ENCODE measurements at regions not wholly inside any gene's neighbourhood (a gene's known extent, or its start where the extent isn't known, plus 50 kb on each side); places are given as distances from the start of the nearest gene placed in this dataset.

DNA sequence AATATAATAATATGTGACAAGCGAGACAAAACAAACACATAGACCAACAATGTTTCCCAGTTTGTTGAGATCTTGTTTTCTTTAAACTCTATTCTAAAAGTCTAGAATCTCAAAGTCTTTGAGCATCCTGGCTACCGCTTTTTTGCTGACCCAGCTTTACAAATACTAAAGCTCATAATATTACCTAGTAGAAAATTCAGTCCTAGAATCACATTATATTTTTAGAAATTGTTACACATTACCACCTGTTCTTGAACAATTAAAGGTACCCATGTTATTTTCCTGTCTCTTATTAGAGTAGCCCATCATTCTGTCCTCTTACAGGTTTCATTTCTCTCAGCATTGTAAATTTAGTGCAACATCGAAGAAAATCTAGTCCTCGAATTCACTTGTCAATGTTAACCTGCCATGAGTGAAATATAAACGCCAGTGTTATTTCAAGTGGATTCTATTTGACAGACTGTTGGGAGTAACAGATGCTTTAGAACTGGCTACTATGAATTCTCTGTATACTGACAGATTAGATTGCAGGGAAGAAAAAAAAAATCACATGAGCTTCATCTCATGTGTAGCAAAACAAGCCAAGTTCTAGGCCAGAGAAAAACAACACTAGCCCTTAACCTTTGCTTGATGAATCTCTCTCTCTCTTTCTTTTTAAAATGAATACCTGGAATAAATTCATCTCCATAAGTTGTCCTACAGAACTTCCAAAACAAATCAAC lies 851.2 kb upstream of the ADAMTS5 start:
- DNase-seq (ENCODE audit: low spot score) = no peak

GRCh38 chr21:27817074-27817473 lies 850.2 kb upstream of the ADAMTS5 start:
- DNase-seq (ENCODE audit: low spot score) = no peak

- no peak for DNase-seq (ENCODE audit: low spot score)
These were observed 849.4 kb upstream of the ADAMTS5 start for GRCh38 chr21:27816301-27816700.

- no peak for DNase-seq (ENCODE audit: low spot score)
These were observed 847.3 kb upstream of the ADAMTS5 start for GRCh38 chr21:27814226-27814625.

GRCh38 chr21:27813750-27814149 lies 846.9 kb upstream of the ADAMTS5 start:
- DNase-seq (ENCODE audit: low spot score) = no peak

DNA sequence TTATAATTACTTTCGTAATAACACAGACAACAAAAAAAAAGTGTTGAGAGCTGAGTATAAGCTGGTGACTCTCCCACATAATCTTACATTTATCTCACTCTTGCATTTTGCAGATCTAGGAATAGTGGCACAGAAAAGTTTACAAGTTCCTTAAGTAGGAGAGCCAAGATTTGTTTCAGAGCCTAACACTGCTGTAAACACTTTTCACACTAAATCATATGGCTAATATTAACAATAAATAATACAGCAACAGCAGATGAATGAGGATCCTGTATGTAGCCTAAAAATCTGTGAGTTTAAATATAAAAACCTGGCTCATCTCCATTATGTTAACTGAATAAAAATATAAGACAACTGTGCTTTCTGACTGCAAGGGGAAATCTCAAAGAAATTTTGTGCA lies 846.5 kb upstream of the ADAMTS5 start:
- DNase-seq (ENCODE audit: low spot score) = no peak

- no peak for DNase-seq (ENCODE audit: low spot score)
These were observed 845.4 kb upstream of the ADAMTS5 start for GRCh38 chr21:27812279-27812678.

DNA sequence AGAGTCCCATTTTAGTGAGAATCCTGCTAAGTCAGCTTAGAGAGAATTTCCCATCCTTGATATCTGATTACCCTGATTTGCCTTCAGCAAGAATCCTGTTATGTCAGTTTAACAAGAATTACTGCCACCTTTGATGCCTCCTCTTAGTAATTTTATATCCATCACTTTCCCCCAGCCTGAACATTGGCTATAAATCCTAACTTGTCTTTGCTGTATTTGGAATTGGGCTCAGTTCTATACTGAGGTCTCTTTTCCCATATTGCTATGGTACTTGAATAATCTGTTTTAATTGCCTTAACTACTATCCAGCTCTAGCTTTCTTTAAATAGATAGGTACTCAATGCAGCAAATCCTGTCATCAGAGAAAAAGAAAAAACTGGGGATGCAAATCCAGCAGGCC lies 842.0 kb upstream of the ADAMTS5 start:
- no peak for DNase-seq (ENCODE audit: low spot score)

DNA sequence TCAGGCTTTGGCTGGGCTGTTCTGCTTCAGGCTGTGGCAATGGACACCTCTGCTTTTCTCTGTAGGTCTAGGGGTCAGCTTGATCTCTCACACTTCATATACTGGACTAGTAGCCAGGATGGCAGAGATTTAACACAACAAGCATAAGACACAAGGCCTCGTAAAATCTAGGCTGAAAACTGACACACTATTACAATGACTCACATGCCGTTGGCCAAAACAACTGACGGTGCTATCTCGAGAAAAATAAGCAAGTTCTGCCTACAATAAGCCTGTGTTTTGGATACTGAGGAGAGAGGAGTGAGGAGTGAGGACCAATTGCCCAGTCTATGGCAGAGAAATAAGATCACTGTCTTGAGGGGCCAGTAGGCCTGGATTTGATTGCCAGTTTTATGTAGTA lies 840.7 kb upstream of the ADAMTS5 start:
- DNase-seq (ENCODE audit: low spot score) = no peak

DNA sequence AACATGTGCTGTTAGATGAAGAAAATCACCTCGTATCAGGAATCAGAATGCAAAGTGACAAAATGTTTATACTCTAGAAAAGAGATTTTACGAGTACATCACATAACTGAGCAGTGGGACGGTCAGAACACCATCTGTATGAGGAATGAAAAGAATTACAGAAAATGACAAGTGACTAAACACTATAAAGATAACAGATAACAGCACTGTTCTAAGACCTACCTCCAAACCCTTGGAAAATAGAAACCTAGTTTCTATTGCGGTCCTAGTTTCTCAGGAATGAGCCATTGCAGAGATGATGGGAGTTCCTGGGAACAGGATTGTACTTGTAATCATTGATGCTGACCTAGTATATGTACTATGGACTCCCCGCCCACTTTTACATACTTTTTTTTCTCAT lies 839.4 kb upstream of the ADAMTS5 start:
- DNase-seq (ENCODE audit: low spot score) = no peak

GRCh38 chr21:27805696-27806095 lies 838.8 kb upstream of the ADAMTS5 start:
- DNase-seq (ENCODE audit: low spot score) = no peak

DNA sequence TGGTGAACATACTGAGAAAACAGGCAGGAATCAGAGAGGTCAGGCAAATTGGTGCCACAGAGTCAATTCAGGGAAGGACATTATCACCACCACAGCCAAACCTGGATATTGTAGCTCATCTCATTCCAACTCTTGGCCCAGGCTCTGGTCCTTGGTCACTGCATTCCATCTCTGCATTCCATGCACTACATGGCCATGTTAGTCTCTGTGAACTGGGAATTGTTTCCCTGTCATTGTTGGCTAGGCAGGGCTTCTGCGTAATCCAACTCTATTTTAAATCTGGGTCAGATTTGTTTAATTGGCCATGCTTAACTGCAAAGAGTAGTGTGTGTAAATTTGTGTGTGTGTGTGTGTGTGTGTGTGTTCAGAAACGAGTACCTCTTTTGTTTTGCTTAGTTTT lies 837.6 kb upstream of the ADAMTS5 start:
- no peak for DNase-seq (ENCODE audit: low spot score)

GRCh38 chr21:27803571-27803970 lies 836.7 kb upstream of the ADAMTS5 start:
- no peak for DNase-seq (ENCODE audit: low spot score)

DNA sequence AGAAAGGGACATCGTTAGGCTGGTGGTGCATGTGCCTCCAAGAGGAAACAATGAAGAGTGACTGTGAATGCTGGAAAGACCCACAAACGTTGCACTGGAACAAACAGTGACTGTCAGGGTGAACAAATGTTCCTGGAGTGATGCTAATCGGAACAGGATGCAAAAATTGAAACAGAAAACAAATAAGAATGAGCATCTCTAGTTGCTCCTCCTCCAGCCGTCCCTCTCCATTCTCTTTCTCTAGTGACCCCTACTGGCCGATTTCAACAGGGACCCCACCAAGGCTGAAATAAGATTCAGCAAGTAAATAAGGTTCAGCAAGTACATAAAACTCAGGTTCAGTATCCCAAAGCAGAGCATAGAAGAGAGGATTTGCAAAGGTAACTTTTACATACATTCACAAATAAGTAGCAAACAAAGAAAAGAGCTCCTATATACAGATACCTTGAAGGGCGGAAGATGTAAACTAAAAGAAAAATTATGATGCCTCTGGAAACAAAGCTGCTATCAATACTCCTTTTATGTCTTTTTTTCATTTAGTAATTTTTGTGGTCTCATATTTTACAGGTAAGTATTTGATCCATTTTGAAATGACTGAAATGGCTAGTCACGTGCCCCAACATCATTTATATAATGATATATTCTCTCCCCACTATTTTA lies 836.1 kb upstream of the ADAMTS5 start:
- no peak for DNase-seq (ENCODE audit: low spot score)

DNA sequence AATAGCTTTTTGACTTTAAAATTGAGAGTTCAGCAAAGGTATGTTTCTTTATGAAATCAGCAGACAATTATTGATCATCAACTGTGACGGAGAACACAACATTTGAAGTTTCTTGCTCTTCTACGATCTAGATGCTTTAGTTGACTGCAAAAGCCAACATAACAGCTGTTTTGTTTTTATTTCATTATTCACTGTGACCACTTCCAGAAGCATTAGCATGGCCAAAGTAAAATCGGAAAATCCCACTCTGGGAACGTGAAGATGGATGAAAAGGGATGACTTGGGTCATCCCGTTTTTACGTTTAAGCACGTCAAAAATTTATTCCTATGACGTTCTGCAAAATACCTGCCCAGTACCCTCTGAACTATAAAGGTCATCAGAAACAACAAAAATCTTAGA lies 833.0 kb upstream of the ADAMTS5 start:
- DNase-seq (ENCODE audit: low spot score) = no peak

- no peak for DNase-seq (ENCODE audit: low spot score)
These were observed 829.2 kb upstream of the ADAMTS5 start for GRCh38 chr21:27796106-27796505.

DNA sequence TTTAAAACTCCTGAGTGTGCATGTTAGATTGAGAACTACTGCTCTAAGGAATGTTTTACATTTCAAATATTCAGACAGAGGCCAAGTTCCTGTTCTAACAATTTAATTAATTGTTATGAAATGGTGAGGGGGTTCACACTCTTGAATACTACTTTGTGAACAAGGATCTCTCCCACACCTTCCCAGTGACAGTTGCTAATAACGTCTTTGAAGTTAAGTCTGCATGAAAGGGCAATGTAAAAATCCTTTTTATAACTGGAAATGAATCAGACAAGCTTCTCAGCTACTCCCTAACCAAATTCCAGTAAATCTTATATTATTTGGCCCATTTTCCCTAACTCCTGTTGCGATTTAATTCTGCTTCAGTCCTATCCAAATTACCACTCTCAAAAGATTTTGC lies 828.5 kb upstream of the ADAMTS5 start:
- no peak for DNase-seq (ENCODE audit: low spot score)

DNA sequence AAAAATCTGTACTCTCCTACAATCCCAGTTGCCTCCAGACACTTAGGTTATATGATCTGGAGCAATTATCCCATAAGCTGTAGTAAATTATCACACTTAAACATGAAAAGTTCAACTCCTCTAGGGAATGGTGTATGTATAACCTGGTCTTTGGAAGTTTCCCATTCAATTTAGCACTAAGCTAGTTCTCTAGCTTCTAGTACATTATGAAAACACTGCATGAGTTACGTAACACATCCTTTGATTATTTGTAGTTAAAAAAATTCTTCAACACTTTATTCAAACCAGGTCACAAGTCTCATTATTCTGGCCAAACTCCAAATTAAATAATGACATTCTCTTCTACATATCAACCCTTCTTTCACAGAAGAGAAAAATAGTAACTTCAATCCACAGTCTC lies 827.0 kb upstream of the ADAMTS5 start:
- no peak for DNase-seq (ENCODE audit: low spot score)

- DNase-seq (ENCODE audit: low spot score) = no peak
These were observed 820.2 kb upstream of the ADAMTS5 start for GRCh38 chr21:27787046-27787445.

GRCh38 chr21:27779606-27780005 lies 812.7 kb upstream of the ADAMTS5 start:
- no peak for DNase-seq (ENCODE audit: low spot score)

GRCh38 chr21:27776925-27777553 lies 810.2 kb upstream of the ADAMTS5 start:
- no peak for DNase-seq (ENCODE audit: low spot score)

DNA sequence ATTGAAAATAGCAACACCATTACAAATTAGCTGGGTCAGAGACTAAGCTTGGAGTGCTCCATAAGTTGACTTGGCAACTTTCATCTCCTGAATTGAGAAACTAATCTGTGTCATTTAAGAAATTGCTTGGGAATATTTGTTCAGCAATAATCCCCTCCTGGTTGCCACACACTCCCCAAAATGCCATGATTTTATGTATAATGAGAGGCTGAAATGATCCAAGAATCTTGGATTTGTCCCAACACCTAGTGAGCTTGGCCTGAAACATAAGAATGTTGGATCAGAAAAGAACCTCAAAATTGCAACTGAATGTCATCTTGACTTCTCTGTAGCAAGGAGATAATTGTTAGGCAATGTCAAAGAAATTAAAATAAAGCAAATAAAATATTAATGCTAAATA lies 805.9 kb upstream of the ADAMTS5 start:
- DNase-seq (ENCODE audit: low spot score) = no peak

- no peak for DNase-seq (ENCODE audit: low spot score)
These were observed 805.1 kb upstream of the ADAMTS5 start for GRCh38 chr21:27771938-27772483.
